NOMO-1 treated with DMSO at 0.1 percent for 48 hours (cell line): ENCODE measurements at regions not wholly inside any gene's neighbourhood (a gene's known extent, or its start where the extent isn't known, plus 50 kb on each side); places are given as distances from the start of the nearest gene placed in this dataset.
"Not testable (repeated sequence)": the region's sequence is repeated elsewhere in the genome, so short reads cannot be mapped to it uniquely, and the experiment has no call there.

Source experiments
- DNase-seq: peaks from one replicate; lab custom pipeline; 2025; ENCODE audit not compliant: unreplicated experiment; lab: John Stamatoyannopoulos, UW

DNA sequence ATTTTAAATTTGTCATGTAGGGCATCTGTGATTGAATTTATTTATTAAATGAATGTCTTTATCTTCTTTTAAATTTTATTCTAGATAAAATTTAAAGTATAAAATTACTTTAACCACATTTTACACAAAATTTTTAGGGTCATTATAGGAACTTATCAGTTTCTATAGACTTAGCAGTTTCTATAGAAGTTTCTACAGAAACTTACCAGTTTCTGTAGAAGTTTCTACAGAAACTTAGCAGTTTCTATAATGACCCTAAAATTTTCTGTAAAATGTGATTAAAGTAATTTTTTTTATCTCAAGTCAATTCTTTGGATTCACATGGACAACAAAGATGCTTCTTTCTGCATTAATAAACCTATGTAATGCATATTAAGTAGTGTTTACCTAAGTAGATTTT, 565.9 kb upstream of the TECRL start:
- no peak for DNase-seq

DNA sequence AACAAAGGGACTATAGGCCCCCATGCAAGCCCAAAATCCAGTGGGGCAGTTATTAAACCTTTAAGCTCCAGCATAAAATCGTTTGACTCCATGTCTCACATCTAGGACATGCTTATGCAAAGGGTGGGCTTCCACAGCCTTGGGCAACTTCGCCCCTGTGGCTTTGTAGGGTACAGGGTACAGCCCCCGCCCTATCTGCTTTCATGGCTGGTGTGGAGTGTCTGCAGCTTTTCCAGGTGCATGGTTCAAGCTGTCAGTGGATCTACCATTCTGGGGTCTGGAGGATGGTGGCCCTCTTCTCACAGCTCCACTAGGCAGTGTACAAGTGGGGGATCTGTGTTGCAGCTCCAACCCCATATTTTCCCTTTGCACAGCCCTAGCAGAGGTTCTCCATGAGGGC, 559.8 kb upstream of the TECRL start:
- no peak for DNase-seq

GRCh38 chr4:64967286-64967685, 558.0 kb upstream of the TECRL start:
- DNase-seq, result no peak

DNA sequence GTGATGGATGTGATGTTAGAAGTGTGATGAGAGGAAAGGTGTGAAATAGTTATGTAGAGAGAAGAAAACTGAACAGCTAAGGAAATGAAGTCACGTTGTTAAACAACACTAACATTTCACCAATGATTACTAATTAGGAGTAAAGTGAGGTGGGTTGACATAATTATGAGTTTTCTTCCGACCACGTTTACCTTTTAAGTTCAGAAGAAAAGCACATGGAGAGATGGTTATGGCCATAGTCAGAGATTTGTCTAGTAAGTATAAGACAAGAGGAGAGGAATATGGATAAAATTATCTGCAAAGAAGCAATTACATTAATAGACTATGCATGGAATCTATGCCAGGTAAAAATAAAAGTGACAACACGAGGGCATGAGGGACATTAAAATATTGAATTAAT, 551.3 kb upstream of the TECRL start:
- DNase-seq, result no peak

- DNase-seq, result no peak
Observed at GRCh38 chr4:64940698-64941097, 531.4 kb upstream of the TECRL start.

DNA sequence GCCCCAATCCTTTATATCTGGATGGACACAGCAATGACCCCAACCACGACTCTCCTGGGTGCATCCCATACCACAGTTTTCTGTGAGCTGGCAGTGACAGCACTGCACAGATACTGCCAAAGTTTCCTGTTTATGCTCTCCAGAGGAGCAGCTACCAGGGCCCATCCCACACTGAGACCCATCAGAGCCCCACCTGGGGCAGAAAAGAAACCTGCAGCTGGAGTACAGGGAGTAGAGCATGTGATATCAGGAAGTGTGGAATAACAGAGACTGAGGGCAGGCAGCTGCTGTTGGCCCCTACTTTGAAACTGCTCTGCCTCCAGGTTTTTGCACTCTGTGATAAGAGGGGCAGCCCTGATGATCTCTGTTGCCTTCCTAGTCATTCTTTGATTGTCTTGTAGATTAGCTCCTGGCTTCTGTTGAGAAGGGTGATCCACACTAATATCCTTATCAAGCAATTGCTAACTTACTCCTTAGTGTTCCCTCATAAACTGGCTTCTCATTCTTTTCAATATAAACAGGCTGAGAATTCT, 526.3 kb upstream of the TECRL start:
- no peak for DNase-seq

DNA sequence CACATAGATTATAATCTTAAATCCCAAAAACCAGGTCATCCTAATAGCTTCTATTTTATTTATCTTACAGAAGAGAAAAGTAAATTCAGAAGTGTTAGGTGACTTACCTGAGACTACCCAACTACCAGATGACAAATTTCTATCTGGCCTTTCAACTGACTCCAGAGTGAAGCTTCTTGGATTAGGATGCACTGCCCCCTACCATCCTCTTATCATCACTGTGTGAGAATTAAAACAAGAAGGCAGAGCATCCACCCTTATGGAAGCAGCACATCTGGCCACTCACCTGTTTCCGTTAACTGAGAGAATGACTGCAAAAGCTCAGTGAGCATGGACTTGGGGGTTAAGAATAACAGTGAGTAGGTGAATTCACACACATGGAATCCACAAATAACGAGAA, 502.6 kb upstream of the TECRL start:
- DNase-seq, result no peak

DNA sequence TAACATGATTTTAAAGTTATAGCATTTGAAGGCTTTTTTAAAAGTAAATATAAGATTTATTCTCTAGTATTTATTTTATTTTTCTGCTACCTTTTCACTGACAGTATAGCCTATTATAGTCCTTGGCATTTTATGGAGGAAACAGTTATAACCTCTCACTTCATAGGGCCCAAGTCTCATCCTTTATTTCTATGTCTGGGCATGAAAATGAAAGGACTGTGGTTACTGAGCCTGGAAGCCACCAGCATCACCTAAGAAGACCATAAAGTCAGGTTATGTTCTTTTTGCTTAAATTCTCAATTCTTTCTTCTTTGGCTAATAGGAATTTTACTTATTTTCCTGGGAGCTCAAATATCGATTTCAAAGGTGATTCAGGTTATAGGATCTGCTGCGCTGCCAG, 494.7 kb upstream of the TECRL start:
- DNase-seq, result no peak

DNA sequence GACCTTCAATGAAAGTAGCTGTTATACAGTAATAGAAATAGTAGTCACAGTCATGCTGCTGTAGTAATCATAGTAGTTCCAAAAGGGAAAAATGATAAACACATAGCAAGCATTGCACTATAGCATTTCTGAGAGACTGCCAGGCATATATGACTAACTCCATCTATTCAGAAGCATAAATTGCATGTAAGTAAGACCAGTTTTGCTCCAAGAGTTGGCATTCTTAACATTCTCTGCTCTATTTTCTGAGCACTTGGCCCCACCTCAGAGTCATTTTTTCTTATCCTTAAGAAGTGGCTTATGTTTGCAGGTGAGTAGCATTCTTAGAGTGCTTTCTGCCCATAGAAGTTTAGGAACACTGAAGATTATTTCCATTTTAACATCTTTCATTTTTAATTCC, 490.3 kb upstream of the TECRL start:
- DNase-seq, result no peak

- DNase-seq, result not testable (repeated sequence)
Observed at GRCh38 chr4:64899030-64899429, 489.8 kb upstream of the TECRL start.

GRCh38 chr4:64897683-64898082, 488.4 kb upstream of the TECRL start:
- DNase-seq, result no peak

GRCh38 chr4:64895031-64895430, 485.8 kb upstream of the TECRL start:
- no peak for DNase-seq

- no peak for DNase-seq
Observed at GRCh38 chr4:64893205-64893604, 484.0 kb upstream of the TECRL start.

- no peak for DNase-seq
Observed at GRCh38 chr4:64889906-64890610, 480.8 kb upstream of the TECRL start.

- no peak for DNase-seq
Observed at GRCh38 chr4:64883087-64883807, 474.0 kb upstream of the TECRL start.

- no peak for DNase-seq
Observed at GRCh38 chr4:64882311-64883086, 473.2 kb upstream of the TECRL start.

- no peak for DNase-seq
Observed at GRCh38 chr4:64880557-64880956, 471.3 kb upstream of the TECRL start.

DNA sequence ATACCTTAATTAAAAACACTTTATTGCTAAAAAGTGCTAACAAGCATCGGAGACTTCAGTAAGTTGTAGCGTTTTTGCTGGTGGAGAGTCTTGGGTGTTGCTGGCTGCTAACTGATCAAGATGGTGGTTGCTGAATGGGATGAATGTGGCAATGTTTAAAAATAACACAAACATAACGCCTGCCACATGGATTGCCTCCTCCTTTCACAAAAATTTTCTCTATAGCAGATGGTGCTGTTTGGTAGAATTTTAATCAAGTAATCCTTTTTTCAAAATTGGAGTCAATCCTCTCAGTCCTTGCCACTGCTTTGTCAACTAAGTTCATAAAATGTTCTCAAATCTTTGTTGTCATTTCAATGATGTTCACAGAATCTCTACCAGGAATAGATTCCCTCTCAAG, 466.8 kb upstream of the TECRL start:
- no peak for DNase-seq

DNA sequence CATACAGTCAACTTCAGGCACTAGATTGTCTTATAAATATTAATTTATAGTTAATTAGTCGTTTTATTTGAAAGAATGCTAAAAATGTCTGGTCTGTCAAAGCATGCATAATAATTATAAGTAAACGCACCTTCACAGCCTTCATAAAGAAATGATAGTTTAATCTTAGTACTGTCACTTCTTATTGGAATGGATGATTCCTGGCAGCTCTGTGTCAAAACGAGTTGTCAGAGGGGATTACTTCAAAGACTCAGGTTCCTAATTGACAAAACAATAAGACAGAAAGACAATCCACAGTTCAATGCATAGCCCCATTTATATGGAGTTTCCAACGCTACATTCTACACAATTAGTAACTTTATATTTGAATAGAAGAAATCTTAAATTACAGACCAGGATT, 461.3 kb upstream of the TECRL start:
- no peak for DNase-seq

DNA sequence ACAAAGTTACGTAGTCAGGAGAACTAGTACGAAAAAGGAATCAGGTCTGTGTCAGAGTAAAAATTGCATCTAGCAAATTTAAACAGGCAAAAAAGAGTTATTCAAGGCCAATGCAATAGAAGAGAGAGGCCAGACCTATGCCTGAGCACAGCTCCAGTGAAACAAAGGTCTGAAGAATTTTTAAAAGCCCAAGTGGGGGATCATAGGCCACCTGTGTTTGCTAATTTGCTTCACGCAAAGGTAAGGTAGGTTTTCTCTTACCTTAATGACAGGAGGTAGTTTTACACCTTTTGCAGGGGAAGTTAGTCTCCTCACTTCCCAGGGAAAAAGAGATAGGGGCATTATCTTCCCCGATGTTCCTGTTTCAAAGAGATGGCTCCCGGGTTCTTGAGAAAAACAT, 448.6 kb upstream of the TECRL start:
- no peak for DNase-seq

GRCh38 chr4:64857198-64857597, 447.9 kb upstream of the TECRL start:
- no peak for DNase-seq

GRCh38 chr4:64846417-64846816, 437.2 kb upstream of the TECRL start:
- no peak for DNase-seq
